G401 (cell line): ENCODE measurements at regions not wholly inside any gene's neighbourhood (a gene's known extent, or its start where the extent isn't known, plus 50 kb on each side); places are given as distances from the start of the nearest gene placed in this dataset.

Experiments
- DNase-seq: peaks from one replicate; pipeline ENCODE4 v3.0.0-alpha.2; 2015; ENCODE audit warnings: low spot score
- in situ Hi-C: cut with HindIII; loops from 2 replicates; pipeline ENCODE4 v1.10.0; 2016; ENCODE audit warnings: low sequenced_read_pairs, mixed read lengths

- in situ Hi-C loops: no loop called here
- no peak for DNase-seq
These were observed 506.3 kb upstream of the LUZP2 start for GRCh38 chr11:23990346-23991164.

GRCh38 chr11:23991165-23991539 lies 505.7 kb upstream of the LUZP2 start:
- in situ Hi-C loops: no loop called here
- no peak for DNase-seq

- in situ Hi-C loops: no loop called here
- DNase-seq: no peak
These were observed 501.0 kb upstream of the LUZP2 start for GRCh38 chr11:23995891-23996290.

- DNase-seq: no peak
- in situ Hi-C loops: no loop called here
These were observed 499.5 kb upstream of the LUZP2 start for GRCh38 chr11:23997356-23997755.

DNA sequence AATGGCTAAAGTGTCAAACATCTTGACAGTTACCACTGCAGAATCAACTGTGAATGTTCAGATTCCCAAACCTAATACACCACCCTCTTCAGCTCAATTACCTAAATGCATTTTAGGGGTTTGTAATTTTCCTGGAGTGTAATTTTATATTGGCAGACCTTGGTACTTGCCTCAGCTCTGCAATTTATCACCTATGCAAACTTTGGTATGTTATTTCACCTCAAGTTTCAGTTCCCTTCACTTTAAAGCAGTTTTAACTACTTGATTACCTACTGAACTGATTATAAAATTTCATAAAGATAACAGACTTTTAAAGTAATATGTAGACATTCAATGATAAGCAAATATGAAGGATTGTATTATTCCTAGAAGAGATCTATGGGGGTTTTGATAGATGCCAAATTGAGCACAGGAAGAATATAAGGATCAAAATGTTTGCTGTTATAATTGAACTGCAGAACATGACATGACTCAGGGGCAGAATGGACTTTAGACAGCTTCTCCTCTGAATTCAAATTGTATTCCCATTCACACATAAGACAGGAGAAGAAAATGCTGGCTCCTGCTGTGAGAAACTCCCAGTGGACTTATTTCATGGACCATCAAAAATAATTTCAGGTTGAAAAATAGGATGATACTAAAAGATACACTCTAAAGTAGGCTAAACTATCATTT lies 491.5 kb upstream of the LUZP2 start:
- in situ Hi-C loops: no loop called here

DNA sequence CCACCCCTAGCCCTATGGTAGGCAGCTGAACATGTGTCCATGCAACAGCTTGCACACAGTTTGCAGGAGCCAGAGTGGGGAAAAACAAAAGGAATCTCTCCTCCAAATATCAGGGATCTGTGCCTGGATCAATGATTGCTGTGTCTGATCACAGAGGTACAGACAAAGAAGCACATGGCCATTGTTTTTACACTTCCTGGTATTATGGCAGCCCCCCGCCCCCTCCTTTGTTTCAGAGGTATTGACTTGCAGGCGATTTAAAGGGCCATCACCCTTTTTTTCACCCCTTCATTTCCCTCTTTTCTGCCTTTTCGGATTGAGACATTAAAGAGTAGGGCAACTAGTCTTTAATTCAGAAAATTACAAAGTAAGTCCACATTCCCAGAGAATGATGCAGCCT lies 453.0 kb upstream of the LUZP2 start:
- in situ Hi-C loops: no loop called here
- no peak for DNase-seq

More for the DNA sequence above, 491.5 kb upstream of the LUZP2 start:
- DNase-seq: no peak

GRCh38 chr11:24046731-24047130 lies 450.1 kb upstream of the LUZP2 start:
- no peak for DNase-seq
- in situ Hi-C loops: no loop called here

- in situ Hi-C loops: no loop called here
- no peak for DNase-seq
These were observed 440.8 kb upstream of the LUZP2 start for GRCh38 chr11:24056051-24056450.

- in situ Hi-C loops: no loop called here
- no peak for DNase-seq
These were observed 436.7 kb upstream of the LUZP2 start for GRCh38 chr11:24060125-24060524.

DNA sequence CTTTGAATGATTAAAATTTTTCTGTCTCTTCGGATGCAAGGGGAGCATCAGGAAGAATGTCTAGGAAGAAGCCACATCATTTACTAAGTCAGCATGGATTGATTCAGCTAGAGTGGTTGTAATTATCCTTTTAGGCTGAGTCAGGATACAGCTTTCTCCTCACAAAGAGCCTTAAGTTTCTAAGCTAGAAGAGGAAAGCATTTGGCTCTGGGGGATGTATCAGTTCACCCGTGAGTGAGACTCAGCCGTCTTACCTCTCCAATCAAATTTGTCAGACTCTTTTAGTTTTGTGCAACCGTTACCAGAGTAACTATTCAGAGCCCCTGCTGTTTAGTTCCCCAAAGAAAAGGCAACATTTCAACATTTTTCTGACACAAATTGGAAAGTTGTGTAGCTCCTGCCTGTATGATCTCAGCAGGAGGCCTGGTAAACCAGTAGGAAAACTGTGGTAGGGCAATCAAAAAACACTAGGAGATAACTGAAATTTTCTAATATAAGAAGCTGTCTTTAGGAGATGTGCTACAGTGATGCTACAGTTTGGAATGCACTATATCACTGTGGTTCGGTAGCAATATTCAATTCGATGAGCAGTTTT lies 432.4 kb upstream of the LUZP2 start:
- DNase-seq: no peak
- in situ Hi-C loops: no loop called here

DNA sequence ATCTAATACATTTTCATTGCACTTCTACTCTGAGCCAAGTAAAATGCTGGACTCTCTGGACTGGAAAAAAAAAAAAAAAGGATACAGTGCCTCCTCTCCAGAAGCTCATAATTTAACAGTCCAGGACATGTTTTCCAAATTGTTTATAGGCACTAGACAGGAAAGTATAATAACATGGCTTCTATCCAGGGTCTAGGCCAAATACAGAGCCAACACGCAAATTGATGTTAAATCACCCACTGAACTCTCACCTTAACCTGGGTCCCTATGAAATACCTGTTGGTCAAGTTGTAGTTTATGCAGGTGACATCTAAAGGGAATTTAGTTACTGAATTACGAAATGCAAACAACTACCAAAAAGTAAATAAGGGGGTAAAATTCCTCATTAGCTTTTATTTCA lies 428.7 kb upstream of the LUZP2 start:
- DNase-seq: no peak
- in situ Hi-C loops: no loop called here

- DNase-seq: no peak
- in situ Hi-C loops: no loop called here
These were observed 426.4 kb upstream of the LUZP2 start for GRCh38 chr11:24070435-24070834.

DNA sequence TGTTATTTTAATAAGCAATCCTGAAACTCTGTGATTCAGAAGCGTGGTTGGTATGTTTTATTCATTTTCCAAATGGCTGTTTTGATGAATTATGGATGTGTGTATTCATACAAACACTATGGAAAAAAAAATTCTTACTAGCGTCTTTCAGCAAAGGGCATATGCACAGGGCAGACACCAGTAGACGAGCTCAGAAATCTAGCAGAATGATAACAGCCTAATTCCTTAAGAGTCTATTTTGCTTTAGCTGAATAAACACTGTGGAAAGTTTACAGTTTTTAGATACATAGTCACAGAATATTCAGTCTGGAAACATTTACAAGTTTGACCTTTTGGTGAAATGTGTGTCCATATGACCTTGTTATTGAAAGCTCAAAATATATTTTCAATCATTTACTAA lies 418.8 kb upstream of the LUZP2 start:
- DNase-seq: no peak
- in situ Hi-C loops: no loop called here

GRCh38 chr11:24082241-24082640 lies 414.6 kb upstream of the LUZP2 start:
- in situ Hi-C loops: no loop called here
- no peak for DNase-seq

- no peak for DNase-seq
- in situ Hi-C loops: no loop called here
These were observed 414.0 kb upstream of the LUZP2 start for GRCh38 chr11:24082860-24083259.

DNA sequence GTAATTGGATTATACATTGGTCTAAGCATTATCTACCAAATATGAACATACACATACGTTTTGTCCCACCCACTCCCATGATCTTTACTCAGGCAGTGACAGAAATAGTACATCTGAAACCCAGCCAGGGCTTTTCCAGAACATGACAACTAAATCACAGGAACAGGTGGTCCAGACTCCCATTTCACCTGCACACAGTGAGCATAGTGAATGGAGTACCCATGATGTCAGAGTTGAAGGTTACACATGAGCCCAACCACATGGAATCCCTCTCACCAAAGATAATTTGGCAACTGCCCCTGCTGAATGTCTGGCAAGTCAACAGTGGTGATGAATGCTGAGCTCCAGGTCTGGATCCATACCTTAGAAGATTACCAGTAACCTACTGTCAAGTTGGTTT lies 411.9 kb upstream of the LUZP2 start:
- in situ Hi-C loops: no loop called here

GRCh38 chr11:24086921-24087320 lies 409.9 kb upstream of the LUZP2 start:
- no peak for DNase-seq
- in situ Hi-C loops: no loop called here

More for the DNA sequence above, 411.9 kb upstream of the LUZP2 start:
- no peak for DNase-seq

DNA sequence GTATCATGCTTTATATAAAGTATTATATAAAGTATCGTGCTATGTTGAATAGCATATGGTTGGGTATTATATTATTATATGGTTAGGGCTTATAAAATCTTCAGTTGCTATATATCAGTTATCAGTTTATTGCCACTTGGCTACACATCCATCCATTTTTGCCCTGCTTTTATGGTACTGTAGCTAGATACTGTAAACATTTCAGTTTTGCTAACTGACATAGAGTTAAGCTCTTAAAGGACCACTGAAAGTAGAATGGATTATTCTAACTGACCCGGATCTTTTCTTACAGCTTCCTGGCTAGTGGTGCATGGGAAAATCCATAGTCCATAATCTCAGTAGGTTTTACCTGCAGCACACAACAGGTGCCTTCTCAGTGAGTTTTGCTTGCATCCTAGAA lies 405.3 kb upstream of the LUZP2 start:
- in situ Hi-C loops: no loop called here

GRCh38 chr11:24093375-24093774 lies 403.5 kb upstream of the LUZP2 start:
- in situ Hi-C loops: no loop called here
- peak; percentile 36 for DNase-seq

More for the DNA sequence above, 405.3 kb upstream of the LUZP2 start:
- DNase-seq: no peak

DNA sequence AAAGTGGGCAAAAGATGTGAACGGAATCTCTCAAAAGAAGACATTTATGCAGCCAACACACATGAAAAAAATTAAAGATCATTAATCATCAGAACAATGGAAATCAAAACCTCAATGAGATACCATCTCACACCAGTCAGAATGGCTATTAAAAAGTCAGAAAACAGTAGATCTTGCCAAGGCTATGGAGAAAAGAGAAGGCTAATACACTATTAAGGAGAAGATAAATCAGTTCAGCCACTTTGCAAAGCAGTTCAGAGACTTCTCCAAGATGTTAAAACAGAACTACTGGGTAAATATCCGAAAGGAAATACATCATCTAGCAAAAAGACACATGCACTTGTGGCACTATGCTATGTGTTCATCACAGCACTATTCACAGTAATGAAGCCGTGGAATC lies 388.2 kb upstream of the LUZP2 start:
- in situ Hi-C loops: no loop called here
- no peak for DNase-seq
